GM12878 (cell line): ENCODE measurements at regions not wholly inside any gene's neighbourhood (a gene's known extent, or its start where the extent isn't known, plus 50 kb on each side); places are given as distances from the start of the nearest gene placed in this dataset.
A peak's percentile ranks its signal among the peaks of the same experiment; 100 is the strongest.
"Not testable (repeated sequence)": the region's sequence is repeated elsewhere in the genome, so short reads cannot be mapped to it uniquely, and the experiment has no call there.

Source experiments
- ATAC-seq: fragments of 200-7000 bp; cut with Tn5 transposase; 3 replicates; pipeline ENCODE4 v1.9.1; 2020; ENCODE audit warnings: mild to moderate bottlenecking, moderate library complexity
- BruUV-seq: library from RNA; stranded (reverse); fragments of 400-500 nt; replicated peaks from 2 replicates; lab custom pipeline; 2021; lab: Mats Ljungman, UMichigan
- CTCF ChIA-PET: fragments of 300-600 bp; sonication (Branson Sonifier 250); formaldehyde crosslinking; extraction: SDS; loops from one replicate; lab custom pipeline; 2021; ENCODE audit warnings: inconsistent platforms; lab: Yijun Ruan, JAX
- POLR2A ChIA-PET: fragments of 350-600 bp; formaldehyde crosslinking; extraction: SDS; loops from one replicate; lab custom pipeline; 2021; ENCODE audit warnings: inconsistent platforms; lab: Charles Lee
- RAD21 ChIA-PET: fragments of 300-600 bp; sonication (Branson Sonifier 250); formaldehyde crosslinking; loops from one replicate; lab custom pipeline; 2023; ENCODE audit warnings: antibody characterized with exemption; ENCODE audit not compliant: unreplicated experiment; lab: Charles Lee
- SMC1A ChIA-PET: fragments of 300-600 bp; sonication (Branson Sonifier 250); formaldehyde crosslinking; loops from one replicate; lab custom pipeline; 2023; ENCODE audit not compliant: unreplicated experiment, uncharacterized antibody; lab: Charles Lee
- DNase-seq: peaks from one replicate; pipeline ENCODE4 v3.0.0-alpha.2; 2011; ENCODE audit warnings: low read depth, low spot score
- FAIRE-seq: peaks from 3 replicates; lab custom pipeline; 2011; peaks lifted over from hg19 to GRCh38; lab: Jason Lieb, UNC
- H2AFZ ChIP-seq: 2 replicates; pipeline ENCODE4 v1.6.0; 2011; ENCODE audit warnings: low read depth, low read length, control low read depth; ENCODE audit not compliant: control insufficient read depth
- H3K27ac ChIP-seq: 2 replicates; pipeline ENCODE4 v1.5.1; 2011; ENCODE audit warnings: control low read depth; ENCODE audit not compliant: control insufficient read depth, insufficient read depth
- H3K27me3 ChIP-seq, 2 experiments: replicated peaks in 1 of 2; 2 replicates each; pipeline versions ENCODE4 v1.6.0 to v1.6.1; 2011; ENCODE audit warnings: low read length in 1 of 2; ENCODE audit not compliant: control insufficient read depth in 2 of 2, insufficient read depth in 2 of 2
- H3K36me3 ChIP-seq, 2 experiments: 2 replicates each; pipeline ENCODE4 v1.5.1; 2011; ENCODE audit warnings: low read length in 1 of 2; ENCODE audit not compliant: control insufficient read depth in 2 of 2, insufficient read depth in 2 of 2
- H3K4me1 ChIP-seq: 2 replicates; pipeline ENCODE4 v1.6.1; 2011; ENCODE audit warnings: mild to moderate bottlenecking, low read length, moderate library complexity, mixed read lengths; ENCODE audit not compliant: control insufficient read depth, insufficient read depth
- H3K4me2 ChIP-seq: 2 replicates; pipeline ENCODE4 v1.6.0; 2011; ENCODE audit warnings: control low read depth; ENCODE audit not compliant: control insufficient read depth, insufficient read depth
- H3K4me3 ChIP-seq: fragments of 200-600 bp; sonication (generic); 2 replicates; pipeline ENCODE4 v1.5.1; 2016
- H3K79me2 ChIP-seq: 2 replicates; pipeline ENCODE4 v1.6.0; 2011; ENCODE audit warnings: low read length; ENCODE audit not compliant: control insufficient read depth, insufficient read depth
- H3K9ac ChIP-seq: 2 replicates; pipeline ENCODE4 v1.8.0; 2011; ENCODE audit warnings: low read length, control low read depth, mixed read lengths; ENCODE audit not compliant: control insufficient read depth, insufficient read depth
- H3K9me3 ChIP-seq: replicated peaks from 3 replicates; pipeline ENCODE4 v1.5.1; 2011; ENCODE audit warnings: mild to moderate bottlenecking, low read length; ENCODE audit not compliant: control insufficient read depth, insufficient read depth
- H4K20me1 ChIP-seq: 2 replicates; pipeline ENCODE4 v1.6.0; 2011; ENCODE audit not compliant: control insufficient read depth, insufficient read depth
- BCL11A ChIP-seq: IDR thresholded peaks from 2 replicates; pipeline ENCODE4 v1.6.1; 2011; ENCODE audit warnings: low read depth, low read length
- BHLHE40 ChIP-seq, 2 experiments: fragments of 450-650 bp in 1 of 2; IDR thresholded peaks; 2 replicates each; pipeline ENCODE4 v1.6.1; 2011 to 2017; ENCODE audit warnings: low read depth in 2 of 2, borderline replicate concordance in 1 of 2, improper control_type of control experiment in 1 of 2, low read length in 1 of 2, mild to moderate bottlenecking in 1 of 2
- CREM ChIP-seq: IDR thresholded peaks from 2 replicates; pipeline ENCODE4 v1.6.1; 2014; ENCODE audit warnings: antibody characterized with exemption, low read depth
- EED ChIP-seq: sonication (generic); IDR thresholded peaks from 2 replicates; pipeline ENCODE4 v1.6.1; 2016; ENCODE audit warnings: antibody characterized with exemption, low read depth
- IKZF1 ChIP-seq: fragments of 450-650 bp; conservative IDR thresholded peaks from 2 replicates; pipeline ENCODE4 v1.6.1; 2017; ENCODE audit warnings: antibody characterized with exemption, mild to moderate bottlenecking
- IKZF2 ChIP-seq, 2 experiments: fragments of 450-650 bp; IDR thresholded peaks; 2 replicates each; pipeline ENCODE4 v1.6.1; 2017; ENCODE audit warnings: mild to moderate bottlenecking in 2 of 2, moderate library complexity in 2 of 2
- IRF4 ChIP-seq: IDR thresholded peaks from 2 replicates; pipeline ENCODE4 v1.6.1; 2011; ENCODE audit warnings: low read depth, low read length
- JUNB ChIP-seq: IDR thresholded peaks from 2 replicates; pipeline ENCODE4 v1.6.1; 2016; ENCODE audit warnings: antibody characterized with exemption, mild to moderate bottlenecking
- JUND ChIP-seq: IDR thresholded peaks from 2 replicates; pipeline ENCODE4 v1.6.1; 2012; ENCODE audit warnings: low read depth, mild to moderate bottlenecking, low read length, improper control_type of control experiment, moderate library complexity
- NR2C1 ChIP-seq: fragments of 450-650 bp; IDR thresholded peaks from 2 replicates; pipeline ENCODE4 v1.6.1; 2017; ENCODE audit warnings: antibody characterized with exemption, mild to moderate bottlenecking, moderate library complexity
- NR2F1 ChIP-seq: fragments of 450-650 bp; conservative IDR thresholded peaks from 2 replicates; pipeline ENCODE4 v1.6.1; 2017; ENCODE audit warnings: mild to moderate bottlenecking
- RUNX3 ChIP-seq: IDR thresholded peaks from 2 replicates; pipeline ENCODE4 v1.6.1; 2012; ENCODE audit warnings: low read length, inconsistent platforms
- WGBS: methylation state at CpG from one replicate; pipeline ENCODE4 v1.1.6; 2016; ENCODE audit warnings: low lambda C conversion rate; ENCODE audit not compliant: insufficient replicate concordance, insufficient coverage; ENCODE audit errors: missing lambda C conversion rate; 5-methylcytosine and 5-hydroxymethylcytosine counted together
- in situ Hi-C: fragments of 300-500 bp; cut with MboI; formaldehyde crosslinking; loops from 9 replicates; pipeline ENCODE4 v1.14.3; 2018; ENCODE audit warnings: mixed read lengths
- intact Hi-C: fragments of 100-400 bp; cut with micrococcal nuclease; formaldehyde crosslinking; loops from one replicate; pipeline ENCODE4 v1.14.2; 2022; ENCODE audit not compliant: unreplicated experiment
- TF ChIP-seq, protein P1 (sequence below): IDR thresholded peaks from 2 replicates; pipeline ENCODE4 v1.6.1; 2012; ENCODE audit warnings: low read length, inconsistent platforms

DNA sequence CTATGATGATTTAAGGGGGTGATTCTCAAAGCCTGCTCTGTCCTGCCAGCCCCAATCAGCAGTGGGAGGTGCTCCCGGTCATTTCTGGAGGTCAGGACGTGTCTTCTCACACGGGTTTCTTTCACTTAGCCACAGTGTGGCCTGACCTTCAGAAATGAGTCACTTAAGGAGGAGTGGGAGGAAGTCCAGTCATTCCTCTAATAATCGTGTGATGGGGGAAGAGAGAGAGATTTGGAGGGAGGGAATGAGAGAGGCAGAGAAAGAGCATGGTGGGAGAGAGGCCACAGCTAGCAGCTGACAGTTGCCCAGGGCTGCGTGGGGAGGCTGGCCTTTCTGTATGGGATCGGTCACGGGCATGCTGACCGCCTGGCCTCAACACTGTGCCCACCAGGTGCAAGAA lies 142.6 kb upstream of the ZNF469 start:
- WGBS = 3% methylated on average over 7 of the region's 8 CpGs
- POLR2A ChIA-PET, RAD21 ChIA-PET, H3K9me3 ChIP-seq, CTCF ChIA-PET, H2AFZ ChIP-seq, H3K4me2 ChIP-seq, H3K27ac ChIP-seq, in situ Hi-C loops, intact Hi-C loops, H4K20me1 ChIP-seq, FAIRE-seq, H3K27me3 ChIP-seq, H3K4me1 ChIP-seq, H3K36me3 ChIP-seq, DNase-seq, H3K79me2 ChIP-seq, BruUV-seq, H3K4me3 ChIP-seq, SMC1A ChIA-PET, H3K9ac ChIP-seq: not testable (repeated sequence)
- TF ChIP-seq BCL11A = peak; percentile 63; the same call in 1 of the 2 replicates
- peak; percentile 72 for TF ChIP-seq JUNB
- 0 out of 2 replicates have a peak, but pooled peaks have one; percentile 27 for TF ChIP-seq IKZF1
- peak; percentile 34; the same call in 1 of the 2 replicates for TF ChIP-seq EED
- peak in 1 of 2 experiments; percentile 57; a peak in 1 of 4 replicates for TF ChIP-seq BHLHE40 (IDR thresholded peaks at IDR 0.05; ENCODE audit: borderline replicate concordance in 1 of 2, low read depth in 2 of 2, low read length in 1 of 2)
- TF ChIP-seq NR2F1 = peak; percentile 90
- peak; percentile 34 to 51; a peak in 1 of 4 replicates for TF ChIP-seq IKZF2 (IDR thresholded peaks at IDR 0.05)
- 0 out of 2 replicates have a peak, but pooled peaks have one; percentile 39 for TF ChIP-seq NR2C1
- peak; percentile 51; the same call in 1 of the 2 replicates for TF ChIP-seq IRF4
- peak; percentile 64 for TF ChIP-seq RUNX3
- TF ChIP-seq, protein P1, sequence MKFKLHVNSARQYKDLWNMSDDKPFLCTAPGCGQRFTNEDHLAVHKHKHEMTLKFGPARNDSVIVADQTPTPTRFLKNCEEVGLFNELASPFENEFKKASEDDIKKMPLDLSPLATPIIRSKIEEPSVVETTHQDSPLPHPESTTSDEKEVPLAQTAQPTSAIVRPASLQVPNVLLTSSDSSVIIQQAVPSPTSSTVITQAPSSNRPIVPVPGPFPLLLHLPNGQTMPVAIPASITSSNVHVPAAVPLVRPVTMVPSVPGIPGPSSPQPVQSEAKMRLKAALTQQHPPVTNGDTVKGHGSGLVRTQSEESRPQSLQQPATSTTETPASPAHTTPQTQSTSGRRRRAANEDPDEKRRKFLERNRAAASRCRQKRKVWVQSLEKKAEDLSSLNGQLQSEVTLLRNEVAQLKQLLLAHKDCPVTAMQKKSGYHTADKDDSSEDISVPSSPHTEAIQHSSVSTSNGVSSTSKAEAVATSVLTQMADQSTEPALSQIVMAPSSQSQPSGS = peak; percentile 40; the same call in 1 of the 2 replicates
- TF ChIP-seq JUND = peak; percentile 33; the same call in 1 of the 2 replicates
- TF ChIP-seq CREM = peak; percentile 35; the same call in 1 of the 2 replicates
- peak; percentile 62 for ATAC-seq

DNA sequence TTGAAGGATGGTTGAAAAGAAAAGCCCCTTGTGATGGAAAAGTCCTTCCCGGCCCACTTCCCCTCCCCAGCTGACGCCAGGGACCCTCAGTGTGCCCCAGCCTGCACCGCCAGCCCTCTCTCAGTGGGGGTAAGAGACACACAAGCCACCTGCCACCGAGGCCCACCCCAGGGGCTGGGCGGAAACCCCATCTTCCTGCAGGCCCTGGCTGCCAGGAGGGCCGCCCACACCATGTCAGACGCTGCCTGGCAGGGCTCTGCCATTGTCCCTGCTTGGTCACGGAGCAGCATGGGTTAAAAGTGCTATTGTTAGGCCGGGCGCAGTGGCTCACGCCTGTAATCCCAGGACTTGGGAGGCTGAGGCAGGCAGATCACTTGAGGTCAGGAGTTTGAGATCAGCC lies 142.0 kb upstream of the ZNF469 start:
- H3K79me2 ChIP-seq, POLR2A ChIA-PET, H3K4me3 ChIP-seq, BruUV-seq, DNase-seq, H3K9ac ChIP-seq, H3K4me2 ChIP-seq, FAIRE-seq, ATAC-seq, H3K36me3 ChIP-seq, H3K27ac ChIP-seq, H2AFZ ChIP-seq, H4K20me1 ChIP-seq, CTCF ChIA-PET, SMC1A ChIA-PET, H3K9me3 ChIP-seq, H3K27me3 ChIP-seq, in situ Hi-C loops, H3K4me1 ChIP-seq, intact Hi-C loops: not testable (repeated sequence)
- RAD21 ChIA-PET = interaction anchor here (0.6 kb wide), 1 partner anchor 312 kb away, joined by 5 read pairs; no protein-coding TSS in a partner anchor
- 31% methylated on average over 8 of the region's 11 CpGs for WGBS
